ENCODE measurements at regions not wholly inside any gene's neighbourhood (a gene's known extent, or its start where the extent isn't known, plus 50 kb on each side); places are given as distances from the start of the nearest gene placed in this dataset.
"Not testable (repeated sequence)": the region's sequence is repeated elsewhere in the genome, so short reads cannot be mapped to it uniquely, and the experiment has no call there.

GRCh38 chr5:41995193-41995592, 70.1 kb downstream of the FBXO4 start:
- no peak overlapping the region for H3K9ac ChIP-seq (ENCODE audit: low read depth, low read length)
- H3K4me1 ChIP-seq (ENCODE audit: insufficient read depth, low read length), result no peaks in the 10 kb centered on the region
- DNase-seq (no peak), ATAC-seq (ENCODE audit: insufficient read depth, low read depth) (no peak)
- no peaks in the 10 kb centered on the region for H3K79me2 ChIP-seq (ENCODE audit: insufficient read depth, low read length)
- H3K36me3 ChIP-seq (ENCODE audit: insufficient read depth, low read length), result no peaks in the 10 kb centered on the region
- H3K4me2 ChIP-seq (ENCODE audit: insufficient read depth, low read length), result no peak overlapping the region
- no peaks in the 10 kb centered on the region for H3K9me3 ChIP-seq (ENCODE audit: insufficient read depth, low read length, severe bottlenecking)
- H3K27me3 ChIP-seq (ENCODE audit: insufficient read depth, low read length, poor library complexity), result no peaks in the 10 kb centered on the region
- no peak overlapping the region for H3K4me3 ChIP-seq (ENCODE audit: low read depth in 1 of 2, low read length in 2 of 2)
- H2AFZ ChIP-seq (ENCODE audit: low read depth, low read length), result no peak overlapping the region
- H4K20me1 ChIP-seq (ENCODE audit: insufficient read depth, low read length), result no peaks in the 10 kb centered on the region
- TF ChIP-seq EZH2 (IDR thresholded peaks at IDR 0.05; ENCODE audit: borderline replicate concordance, low read depth, low read length, severe bottlenecking) (no peak), CTCF (IDR thresholded peaks at IDR 0.05; ENCODE audit: borderline replicate concordance, extremely low read depth, low read length, poor library complexity, severe bottlenecking) (no peak)
- no peak overlapping the region for H3K27ac ChIP-seq (ENCODE audit: low read length)

GRCh38 chr5:42001673-42002072, 76.6 kb downstream of the FBXO4 start:
- Histone ChIP-seq H3K27ac (ENCODE audit: low read length) (no peak overlapping the region), H3K27me3 (ENCODE audit: insufficient read depth, low read length, poor library complexity) (no peaks in the 10 kb centered on the region), H3K4me3 (ENCODE audit: low read depth in 1 of 2, low read length in 2 of 2) (no peak overlapping the region), H3K36me3 (ENCODE audit: insufficient read depth, low read length) (no peaks in the 10 kb centered on the region), H3K9ac (ENCODE audit: low read depth, low read length) (no peak overlapping the region), H3K4me2 (ENCODE audit: insufficient read depth, low read length) (no peak overlapping the region), H2AFZ (ENCODE audit: low read depth, low read length) (no peak overlapping the region), H3K9me3 (ENCODE audit: insufficient read depth, low read length, severe bottlenecking) (no peaks in the 10 kb centered on the region), H3K79me2 (ENCODE audit: insufficient read depth, low read length) (no peaks in the 10 kb centered on the region), H3K4me1 (ENCODE audit: insufficient read depth, low read length) (no peaks in the 10 kb centered on the region), H4K20me1 (ENCODE audit: insufficient read depth, low read length) (no peaks in the 10 kb centered on the region)
- ATAC-seq (ENCODE audit: insufficient read depth, low read depth) (no peak), DNase-seq (no peak)
- TF ChIP-seq EZH2 (IDR thresholded peaks at IDR 0.05; ENCODE audit: borderline replicate concordance, low read depth, low read length, severe bottlenecking) (no peak), CTCF (IDR thresholded peaks at IDR 0.05; ENCODE audit: borderline replicate concordance, extremely low read depth, low read length, poor library complexity, severe bottlenecking) (no peak)

- H3K27ac ChIP-seq (ENCODE audit: low read length); H4K20me1 ChIP-seq (ENCODE audit: insufficient read depth, low read length); ATAC-seq (ENCODE audit: insufficient read depth, low read depth); H3K9me3 ChIP-seq (ENCODE audit: insufficient read depth, low read length, severe bottlenecking); H3K36me3 ChIP-seq (ENCODE audit: insufficient read depth, low read length); H3K79me2 ChIP-seq (ENCODE audit: insufficient read depth, low read length); H3K4me2 ChIP-seq (ENCODE audit: insufficient read depth, low read length); DNase-seq; H3K9ac ChIP-seq (ENCODE audit: low read depth, low read length); H2AFZ ChIP-seq (ENCODE audit: low read depth, low read length); H3K4me3 ChIP-seq (ENCODE audit: low read depth in 1 of 2, low read length in 2 of 2); H3K4me1 ChIP-seq (ENCODE audit: insufficient read depth, low read length); H3K27me3 ChIP-seq (ENCODE audit: insufficient read depth, low read length, poor library complexity): not testable (repeated sequence)
Observed at GRCh38 chr5:42003852-42004251, 78.8 kb downstream of the FBXO4 start.

GRCh38 chr5:42005561-42006153, 80.6 kb downstream of the FBXO4 start:
- Histone ChIP-seq H3K9me3 (ENCODE audit: insufficient read depth, low read length, severe bottlenecking) (no peaks in the 10 kb centered on the region), H3K9ac (ENCODE audit: low read depth, low read length) (no peak overlapping the region), H3K4me1 (ENCODE audit: insufficient read depth, low read length) (no peaks in the 10 kb centered on the region), H2AFZ (ENCODE audit: low read depth, low read length) (no peak overlapping the region), H3K27me3 (ENCODE audit: insufficient read depth, low read length, poor library complexity) (no peaks in the 10 kb centered on the region), H3K36me3 (ENCODE audit: insufficient read depth, low read length) (no peaks in the 10 kb centered on the region), H3K79me2 (ENCODE audit: insufficient read depth, low read length) (no peaks in the 10 kb centered on the region), H4K20me1 (ENCODE audit: insufficient read depth, low read length) (no peaks in the 10 kb centered on the region), H3K4me3 (ENCODE audit: low read depth in 1 of 2, low read length in 2 of 2) (no peak overlapping the region), H3K4me2 (ENCODE audit: insufficient read depth, low read length) (no peak overlapping the region), H3K27ac (ENCODE audit: low read length) (no peak overlapping the region)
- DNase-seq (no peak), ATAC-seq (ENCODE audit: insufficient read depth, low read depth) (peak; percentile 62; the same call in 2 of the 3 replicates)
- TF ChIP-seq CTCF (IDR thresholded peaks at IDR 0.05; ENCODE audit: borderline replicate concordance, extremely low read depth, low read length, poor library complexity, severe bottlenecking), result peak; percentile 74
- TF ChIP-seq EZH2 (IDR thresholded peaks at IDR 0.05; ENCODE audit: borderline replicate concordance, low read depth, low read length, severe bottlenecking), result no peak
